Erythroblast (primary cell): ENCODE measurements at regions not wholly inside any gene's neighbourhood (a gene's known extent, or its start where the extent isn't known, plus 50 kb on each side); places are given as distances from the start of the nearest gene placed in this dataset.

Experiments used
- GATA1 ChIP-seq: IDR thresholded peaks from 2 replicates; pipeline ENCODE4 v1.6.1; 2011; ENCODE audit warnings: low read depth, mild to moderate bottlenecking, control low read depth, low read length, moderate library complexity
- POLR2A ChIP-seq: IDR thresholded peaks from 2 replicates; pipeline ENCODE4 v1.6.1; 2011; ENCODE audit warnings: mild to moderate bottlenecking, low read length

DNA sequence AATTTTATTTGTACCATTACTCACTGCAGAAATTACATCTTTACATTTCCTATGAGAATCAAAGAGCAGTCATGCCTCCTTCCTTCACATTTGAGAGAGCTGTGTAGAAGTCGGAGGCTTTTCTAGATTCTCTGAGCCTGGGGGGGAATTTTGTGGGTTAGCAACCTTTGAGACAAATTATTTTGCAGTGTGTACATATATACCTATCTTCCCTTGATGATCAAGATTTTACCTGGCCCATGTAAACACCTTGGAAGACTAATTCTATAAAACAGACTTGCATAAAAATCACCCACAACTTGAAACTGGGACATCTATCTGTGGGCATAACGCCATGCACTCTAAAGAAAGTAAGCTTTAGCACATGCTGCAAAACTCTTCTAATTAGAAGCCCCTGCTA, 491.5 kb upstream of the MDFIC2 start:
- TF ChIP-seq POLR2A: no peak
- TF ChIP-seq GATA1: no peak
